Stimulated activated CD4-positive, alpha-beta T cell treated with anti-CD3 and anti-CD28 coated beads, Interleukin-12 subunit alpha, Interleukin-12 subunit beta, amount 100 ng/mL, for 4 hours (primary cell): ENCODE measurements at regions not wholly inside any gene's neighbourhood (a gene's known extent, or its start where the extent isn't known, plus 50 kb on each side); places are given as distances from the start of the nearest gene placed in this dataset.
"Not testable (repeated sequence)": the region's sequence is repeated elsewhere in the genome, so short reads cannot be mapped to it uniquely, and the experiment has no call there.

Source experiments
- DNase-seq: peaks from one replicate; pipeline ENCODE4 v3.0.0-alpha.2; 2020

DNA sequence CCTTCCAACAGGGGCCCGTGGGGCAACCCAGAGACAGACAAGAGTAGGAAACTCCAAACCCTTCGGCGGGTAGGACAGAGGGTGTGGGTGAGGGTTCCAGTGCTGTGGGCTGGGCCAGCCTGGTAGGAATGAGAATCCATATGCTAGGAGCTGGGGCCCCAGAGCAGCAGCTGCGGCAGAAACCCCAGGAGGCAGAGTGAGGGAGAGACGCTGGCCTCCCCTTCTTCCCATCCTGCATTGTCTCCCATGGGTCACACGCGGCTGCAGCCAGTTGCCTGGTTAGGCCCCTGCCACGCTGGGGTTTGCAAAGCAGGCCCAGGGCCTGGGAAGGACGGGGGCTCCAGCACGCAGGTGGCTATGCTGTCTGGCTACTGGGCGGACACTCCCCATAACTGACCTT, 113.1 kb upstream of the CCZ1B start:
- DNase-seq: not testable (repeated sequence)

DNA sequence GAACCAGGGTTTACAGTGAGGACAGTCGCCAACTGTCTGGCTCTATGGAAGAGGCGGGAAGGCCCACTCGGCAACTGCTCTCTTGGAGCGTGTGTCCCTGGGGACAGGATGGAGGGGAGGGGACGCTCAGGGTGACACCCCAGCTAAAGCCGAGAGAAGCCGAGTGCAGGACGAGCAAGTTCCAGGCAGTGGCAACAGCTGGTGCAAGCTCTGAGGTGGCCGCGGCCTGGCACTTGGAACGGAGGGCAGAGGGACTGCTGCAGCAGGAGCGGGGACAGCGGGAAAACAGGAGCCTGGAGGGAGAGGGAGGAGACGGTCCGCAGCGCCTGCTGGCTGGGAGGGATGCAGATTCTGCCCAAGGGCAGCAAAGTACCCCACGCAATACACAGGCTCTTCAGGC, 113.8 kb upstream of the CCZ1B start:
- DNase-seq: not testable (repeated sequence)

DNA sequence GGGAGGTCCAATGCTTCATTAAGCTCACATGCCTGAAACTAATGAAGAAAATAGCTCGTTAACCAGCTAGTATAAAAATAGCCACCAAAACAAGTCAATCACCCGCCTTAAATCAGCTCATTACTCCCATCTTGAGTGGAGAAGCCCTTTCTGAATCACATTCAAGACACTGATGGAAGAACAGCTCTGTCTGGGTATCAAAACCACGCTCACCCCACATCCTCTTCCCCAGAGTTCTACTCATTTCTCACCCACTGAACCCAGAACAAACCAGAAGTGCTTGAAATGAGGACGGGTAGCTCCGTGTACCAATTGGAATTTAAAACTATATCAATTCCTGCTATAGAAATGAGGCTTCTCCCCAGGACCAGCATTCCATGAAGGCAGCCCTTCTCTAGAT, 120.8 kb upstream of the CCZ1B start:
- DNase-seq: not testable (repeated sequence)

DNA sequence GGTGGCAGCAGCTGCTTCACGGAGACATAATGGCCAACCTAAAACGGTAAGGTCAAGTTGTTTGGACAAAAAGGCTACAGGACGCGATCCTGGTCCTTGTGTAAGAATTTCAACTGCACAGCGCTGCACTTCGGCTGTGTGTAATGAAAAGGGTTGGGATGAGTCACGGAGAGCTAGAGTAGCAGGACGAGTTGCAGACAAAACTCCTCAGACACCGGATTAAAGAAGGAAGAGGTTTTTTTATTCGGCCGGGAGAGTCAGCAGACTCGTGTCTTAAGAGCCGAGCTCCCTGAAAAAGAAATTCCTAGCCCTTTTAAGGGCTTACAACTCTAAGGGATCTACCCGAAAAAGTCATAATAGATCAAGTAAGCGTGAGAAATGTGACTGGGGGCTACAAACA, 124.2 kb upstream of the CCZ1B start:
- DNase-seq: not testable (repeated sequence)

DNA sequence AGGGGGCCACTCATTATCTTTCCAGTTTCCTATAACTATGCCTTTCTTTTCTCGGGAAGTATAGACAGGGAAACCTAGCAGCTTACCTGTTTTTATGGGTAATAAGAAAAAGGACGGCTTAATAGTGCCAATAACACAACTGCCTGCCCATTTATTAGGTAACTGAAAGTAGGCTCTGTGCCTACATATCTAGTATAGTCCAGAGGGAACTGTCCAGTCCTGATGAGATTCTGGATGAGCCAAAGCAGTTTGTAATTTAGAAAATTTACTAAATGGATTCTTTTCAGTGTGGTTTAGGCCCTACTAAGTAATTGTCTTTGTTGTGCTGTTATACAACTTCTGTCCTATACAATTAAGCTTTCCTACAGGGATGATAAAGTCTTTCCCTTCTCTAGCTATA, 125.5 kb upstream of the CCZ1B start:
- not testable (repeated sequence) for DNase-seq

DNA sequence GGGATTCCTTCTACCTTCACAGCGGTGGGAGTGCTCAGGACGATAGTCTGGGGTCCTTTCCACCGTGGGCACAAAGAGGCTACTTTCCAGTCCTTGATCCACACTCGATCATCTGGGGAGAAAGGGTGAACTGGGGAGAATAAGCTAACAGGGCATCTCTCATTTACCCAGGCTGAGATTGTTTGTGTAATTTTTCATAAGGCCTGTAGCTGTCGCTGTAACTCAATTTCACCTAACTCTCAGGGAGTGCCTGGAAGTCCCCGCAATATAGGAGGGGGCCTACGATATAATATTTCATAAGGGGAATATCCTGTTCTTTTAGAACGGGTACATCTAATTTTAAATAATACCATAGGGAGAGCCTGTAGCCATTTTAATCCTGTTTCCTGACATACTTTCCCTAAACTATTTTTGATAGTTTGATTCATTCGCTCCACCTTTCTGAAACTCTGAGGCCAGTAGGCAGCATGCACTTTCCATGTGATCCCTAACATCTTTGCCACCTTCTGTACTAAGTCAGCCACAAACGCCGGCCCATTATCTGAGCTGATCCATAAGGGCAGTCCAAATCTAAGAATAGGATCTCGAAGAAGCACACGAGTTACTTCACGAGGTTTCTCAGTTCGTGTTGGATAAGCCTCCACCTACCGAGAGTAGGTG, 127.2 kb upstream of the CCZ1B start:
- not testable (repeated sequence) for DNase-seq

DNA sequence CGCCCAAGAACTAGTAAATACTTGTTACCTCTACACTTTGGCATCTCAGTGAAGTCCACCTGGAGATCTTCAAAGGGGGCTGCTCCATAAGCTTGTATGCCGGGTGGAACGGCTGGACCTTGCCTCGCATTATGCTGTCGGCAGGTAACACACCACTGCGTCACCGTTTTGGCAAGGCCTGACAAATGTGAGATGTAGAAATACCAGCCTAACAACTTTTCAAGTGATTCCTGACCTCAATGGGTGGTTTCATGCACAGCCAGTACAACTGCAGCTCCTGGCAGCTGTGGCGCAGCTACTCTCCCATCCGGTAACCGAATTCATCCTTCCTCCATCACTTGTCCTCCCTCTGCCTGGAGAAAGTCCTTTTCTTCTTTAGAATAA, 127.7 kb upstream of the CCZ1B start:
- DNase-seq: not testable (repeated sequence)

DNA sequence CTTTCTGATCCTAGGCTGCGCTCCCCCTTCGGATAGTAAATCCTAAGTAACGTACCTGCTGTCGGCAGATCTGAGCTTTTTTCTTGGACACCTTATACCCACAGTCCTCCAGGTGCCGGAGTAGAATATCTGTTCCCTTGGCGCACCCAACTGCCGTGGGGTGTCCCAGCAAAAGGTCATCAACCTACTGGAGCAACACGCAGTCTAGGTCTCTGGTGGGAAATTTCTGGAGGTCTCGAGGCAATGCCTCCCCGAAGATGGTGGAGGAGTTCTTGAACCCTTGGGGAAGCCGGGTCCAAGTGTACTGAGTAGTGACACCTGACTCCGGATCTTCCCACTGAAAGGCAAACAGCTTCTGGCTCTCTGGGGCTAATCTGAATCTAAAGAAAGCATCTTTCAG, 129.3 kb upstream of the CCZ1B start:
- not testable (repeated sequence) for DNase-seq

DNA sequence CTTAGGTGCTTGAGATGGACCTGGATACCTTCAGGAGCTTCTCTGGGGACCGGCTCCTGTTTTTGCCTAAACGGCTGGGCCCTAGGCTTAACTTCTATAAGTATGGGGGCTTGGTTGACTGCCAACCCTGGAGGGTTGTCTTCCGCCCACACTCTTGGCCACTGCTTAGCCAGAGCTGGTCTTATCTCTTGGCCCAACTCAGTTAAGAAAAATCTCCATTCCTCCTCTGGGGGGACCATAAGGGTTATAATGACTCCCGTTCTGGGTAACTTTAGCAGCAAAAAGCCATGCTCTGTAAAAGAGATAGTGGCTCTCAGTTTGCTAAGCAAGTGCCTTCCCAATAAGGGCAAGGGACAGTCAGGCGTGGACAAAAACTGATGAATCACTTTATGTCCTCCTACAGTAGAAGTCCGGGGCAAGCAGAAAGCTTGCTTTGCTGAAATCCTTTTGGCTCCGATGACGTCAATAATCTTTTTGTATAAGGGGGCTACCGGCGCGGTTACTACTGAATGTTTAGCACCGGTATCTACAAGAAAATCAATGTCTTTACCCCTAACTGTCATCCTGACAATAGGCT, 130.0 kb upstream of the CCZ1B start:
- DNase-seq: not testable (repeated sequence)

DNA sequence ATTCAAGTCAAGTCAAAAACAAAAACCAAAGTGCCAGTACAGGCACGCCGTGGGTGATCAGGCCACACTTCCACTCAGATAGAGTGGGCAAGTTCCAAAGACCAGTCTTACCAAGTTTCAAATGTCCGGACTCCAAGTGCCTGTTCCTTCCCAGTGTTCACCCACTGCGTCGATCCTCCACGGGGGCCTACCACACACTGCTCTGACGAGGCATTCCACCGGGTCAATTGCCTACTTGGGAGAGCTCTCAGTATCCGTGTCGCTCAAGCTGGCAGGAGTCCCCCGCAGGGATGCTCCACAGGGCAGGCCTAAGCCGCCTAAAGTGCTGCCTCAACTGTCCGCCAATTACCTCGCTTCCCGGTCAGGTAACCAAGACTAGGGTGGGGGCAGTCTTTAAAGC, 132.3 kb upstream of the CCZ1B start:
- not testable (repeated sequence) for DNase-seq

DNA sequence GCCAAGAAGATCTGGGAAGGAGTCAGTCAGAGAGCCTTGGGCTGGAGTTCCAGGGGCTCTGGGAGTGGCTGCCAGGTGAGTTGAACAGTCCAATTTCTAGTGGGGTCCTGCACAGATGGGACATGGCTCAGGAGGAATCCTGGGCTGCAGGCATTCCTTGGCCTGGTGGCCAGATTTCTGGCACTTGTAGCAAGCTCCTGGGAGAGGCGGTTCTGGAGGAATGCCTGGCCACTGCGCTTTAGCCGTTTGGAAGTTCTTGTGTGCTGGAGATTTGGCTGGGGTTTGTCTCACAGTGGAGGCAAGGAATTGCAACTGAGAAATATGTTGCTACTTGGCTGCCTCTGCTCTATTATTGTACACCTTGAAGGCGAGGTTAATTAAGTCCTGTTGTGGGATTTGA, 133.9 kb upstream of the CCZ1B start:
- not testable (repeated sequence) for DNase-seq

DNA sequence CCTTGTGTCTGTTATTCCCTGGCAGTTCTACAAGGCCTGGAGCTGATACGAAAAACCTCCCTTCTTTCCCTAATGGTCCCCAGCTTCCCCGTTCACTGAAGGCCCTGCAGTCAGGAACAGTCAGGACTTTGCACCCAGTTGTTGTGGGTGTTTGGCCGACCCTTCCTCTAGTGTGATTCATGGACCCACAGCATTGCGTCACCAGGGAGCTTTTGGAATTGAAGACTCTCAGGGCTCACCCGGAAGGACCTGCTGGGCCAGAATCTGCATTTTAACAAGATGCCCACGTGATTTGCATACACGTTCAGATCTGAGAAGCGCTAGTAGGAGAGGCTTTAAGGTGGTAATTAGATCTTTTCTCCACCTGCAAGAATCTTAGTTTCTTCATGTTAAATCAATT, 136.8 kb upstream of the CCZ1B start:
- DNase-seq: not testable (repeated sequence)

DNA sequence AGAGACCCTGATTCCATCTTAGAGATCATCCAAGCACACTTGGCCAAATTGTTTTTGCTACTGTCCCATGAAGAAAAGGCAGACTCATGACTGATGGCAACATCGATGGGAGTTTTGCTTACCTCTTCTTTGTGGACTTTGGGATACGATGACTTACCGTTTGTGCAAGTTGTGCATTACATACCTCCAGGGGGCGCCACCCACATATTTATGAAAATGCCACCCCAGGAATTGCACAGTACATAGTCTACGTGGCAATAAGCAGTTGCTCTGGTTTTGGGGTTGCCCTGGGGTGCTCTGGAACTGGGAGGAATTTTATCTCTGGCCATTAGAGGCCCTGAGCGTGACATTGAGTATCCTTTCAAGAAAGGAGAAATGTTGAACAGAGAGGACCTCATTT, 139.0 kb upstream of the CCZ1B start:
- peak; percentile 45 for DNase-seq

DNA sequence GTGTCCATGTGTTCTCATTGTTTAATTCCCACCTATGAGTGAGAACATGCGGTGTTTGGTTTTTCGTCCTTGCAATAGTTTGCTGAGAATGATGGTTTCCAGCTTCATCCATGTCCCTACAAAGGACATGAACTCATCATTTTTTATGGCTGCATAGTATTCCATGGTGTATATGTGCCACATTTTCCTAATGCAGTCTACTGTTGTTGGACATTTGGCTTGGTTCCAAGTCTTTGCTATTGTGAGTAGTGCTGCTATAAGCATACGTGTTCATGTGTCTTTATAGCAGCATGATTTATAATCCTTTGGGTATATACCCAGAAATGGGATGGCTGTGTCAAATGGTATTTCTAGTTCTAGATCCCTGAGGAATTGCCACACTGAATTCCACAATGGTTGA, 144.1 kb upstream of the CCZ1B start:
- DNase-seq: not testable (repeated sequence)

DNA sequence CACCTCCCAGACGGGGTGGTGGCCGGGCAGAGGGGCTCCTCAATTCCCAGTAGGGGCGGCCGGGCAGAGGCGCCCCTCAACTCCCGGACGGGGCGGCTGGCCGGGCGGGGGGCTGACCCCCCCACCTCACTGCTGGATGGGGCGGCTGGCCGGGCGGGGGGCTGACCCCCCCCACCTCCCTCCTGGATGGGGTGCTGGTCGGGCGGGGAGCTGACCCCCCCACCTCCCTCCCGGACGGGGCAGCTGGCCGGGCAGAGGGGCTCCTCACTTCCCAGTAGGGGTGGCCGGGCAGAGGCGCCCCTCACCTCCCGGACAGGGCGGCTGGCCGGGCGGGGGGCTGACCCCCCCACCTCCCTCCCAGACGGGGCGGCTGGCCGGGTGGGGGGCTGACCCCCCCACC, 148.8 kb upstream of the CCZ1B start:
- DNase-seq: not testable (repeated sequence)

DNA sequence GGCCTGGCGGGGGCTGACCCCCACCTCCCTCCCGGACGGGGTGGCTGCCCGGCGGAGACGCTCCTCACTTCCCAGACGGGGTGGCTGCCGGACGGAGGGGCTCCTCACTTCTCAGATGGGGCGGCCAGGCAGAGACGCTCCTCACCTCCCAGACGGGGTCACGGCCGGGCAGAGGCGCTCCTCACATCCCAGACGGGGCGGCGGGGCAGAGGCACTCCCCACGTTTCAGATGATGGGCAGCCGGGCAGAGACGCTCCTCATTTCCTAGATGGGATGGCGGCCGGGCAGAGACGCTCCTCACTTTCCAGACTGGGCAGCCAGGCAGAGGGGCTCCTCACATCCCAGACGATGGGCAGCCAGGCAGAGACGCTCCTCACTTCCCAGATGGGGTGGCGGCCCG, 149.3 kb upstream of the CCZ1B start:
- not testable (repeated sequence) for DNase-seq

DNA sequence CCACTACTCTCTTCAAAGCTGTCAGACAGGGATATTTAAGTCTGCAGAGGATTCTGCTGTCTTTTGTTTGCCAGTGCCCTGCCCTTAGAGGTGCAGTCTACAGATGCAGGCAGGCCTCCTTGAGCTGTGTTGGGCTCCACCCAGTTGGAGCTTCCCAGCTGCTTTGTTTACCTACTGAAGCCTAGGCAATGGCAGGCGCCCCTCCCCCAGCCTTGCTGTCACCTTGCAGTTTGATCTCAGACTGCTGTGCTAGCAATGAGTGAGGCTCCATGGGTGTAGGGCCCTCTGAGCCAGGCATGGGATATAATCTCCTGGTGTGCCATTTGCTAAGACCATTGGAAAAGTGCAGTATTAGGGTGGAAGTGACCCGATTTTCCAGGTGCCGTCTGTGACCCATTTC, 151.3 kb upstream of the CCZ1B start:
- DNase-seq: not testable (repeated sequence)

DNA sequence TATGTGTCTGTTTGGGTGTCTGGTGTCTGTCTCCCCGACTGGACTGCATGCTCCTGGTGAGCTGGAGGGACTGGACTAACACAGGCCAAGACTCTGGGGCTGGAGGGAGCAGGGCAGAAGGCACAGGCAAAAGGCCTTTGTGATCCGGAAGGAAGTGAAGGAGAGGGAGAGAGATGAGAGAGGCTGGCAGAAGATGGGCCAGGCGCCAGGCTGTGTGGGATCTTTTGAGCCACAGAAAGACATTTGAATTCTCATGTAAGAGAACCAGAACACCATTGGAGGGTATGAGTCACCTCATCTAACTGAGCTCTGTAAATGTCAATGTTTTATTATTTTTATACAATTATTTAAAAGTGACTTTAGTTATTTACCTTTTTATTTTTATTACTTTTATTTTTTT, 152.3 kb upstream of the CCZ1B start:
- not testable (repeated sequence) for DNase-seq

DNA sequence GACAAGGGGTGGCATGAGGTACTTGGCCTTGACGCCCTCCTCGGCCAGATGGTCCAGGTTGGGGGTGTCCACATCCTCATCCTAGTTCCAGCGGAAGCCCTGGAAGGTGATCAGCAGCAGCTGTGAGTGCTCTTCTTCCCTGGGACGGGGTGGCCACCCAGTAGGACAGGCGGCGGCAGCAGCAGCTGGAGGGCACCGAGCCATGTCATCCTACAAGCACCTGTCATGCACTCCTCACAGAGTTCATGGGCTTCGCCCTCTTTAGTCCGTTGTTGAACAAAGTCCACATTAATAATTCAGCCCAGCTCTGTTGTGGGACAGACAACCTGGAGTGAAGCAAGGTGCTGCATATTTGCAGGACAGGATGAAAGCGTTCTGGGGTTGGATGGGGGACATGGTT, 153.4 kb upstream of the CCZ1B start:
- DNase-seq: not testable (repeated sequence)

DNA sequence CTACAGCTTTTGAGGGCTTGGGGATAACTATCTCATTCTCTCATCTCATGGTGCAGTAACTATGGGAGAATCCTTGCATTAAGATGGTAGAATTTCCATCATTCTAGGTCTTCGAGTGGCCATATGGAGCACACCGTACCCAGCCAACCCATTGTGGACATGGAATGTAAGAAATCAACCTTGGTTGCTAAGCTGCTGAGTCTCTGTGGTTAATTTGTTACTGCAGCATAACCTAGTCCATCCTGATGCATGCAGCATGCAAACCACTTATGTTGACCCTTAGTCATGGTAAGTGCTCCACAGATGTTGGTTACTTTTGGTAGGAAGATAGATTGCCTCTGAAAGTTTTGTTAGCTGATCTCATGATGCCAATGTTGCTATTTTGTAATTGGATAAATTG, 156.3 kb upstream of the CCZ1B start:
- not testable (repeated sequence) for DNase-seq

DNA sequence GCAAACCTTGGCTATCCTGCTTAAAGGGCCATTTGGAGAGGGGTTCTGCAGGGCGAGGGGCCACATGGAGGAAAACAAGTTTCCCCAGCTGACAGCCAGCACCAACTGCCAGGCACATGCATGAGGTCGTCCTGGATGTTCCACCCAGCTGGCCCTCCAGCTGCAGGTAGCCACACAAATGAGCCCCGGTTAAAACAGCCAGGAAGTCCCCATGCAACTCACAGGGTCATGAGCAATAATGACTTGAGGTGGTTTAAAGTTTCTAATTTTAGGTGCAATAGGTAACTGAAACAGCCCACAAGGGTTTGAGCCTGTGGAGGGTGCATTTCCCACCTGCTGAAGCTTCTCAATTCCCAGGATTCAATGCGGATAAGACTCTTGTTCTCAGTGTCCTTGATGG, 160.8 kb upstream of the CCZ1B start:
- DNase-seq: not testable (repeated sequence)

DNA sequence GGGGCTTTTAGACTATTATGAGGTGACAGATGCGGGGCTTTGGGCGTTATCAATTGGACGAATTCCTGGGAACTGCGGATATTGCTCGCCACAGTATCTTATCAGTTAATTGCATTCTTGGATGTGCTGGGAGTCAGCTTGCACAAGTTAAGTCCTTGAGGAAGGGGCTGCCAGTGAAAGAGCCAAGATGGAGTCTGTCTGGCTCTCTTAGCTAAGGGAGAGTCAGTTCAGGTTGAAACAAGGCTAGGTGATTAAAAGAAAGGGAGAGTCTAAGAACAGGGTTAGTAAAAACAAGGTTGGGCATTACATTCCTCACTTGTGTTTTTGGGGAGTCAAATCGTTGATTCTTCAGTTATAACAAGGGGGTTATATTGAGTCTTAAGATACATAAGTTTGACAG, 162.5 kb upstream of the CCZ1B start:
- DNase-seq: not testable (repeated sequence)

DNA sequence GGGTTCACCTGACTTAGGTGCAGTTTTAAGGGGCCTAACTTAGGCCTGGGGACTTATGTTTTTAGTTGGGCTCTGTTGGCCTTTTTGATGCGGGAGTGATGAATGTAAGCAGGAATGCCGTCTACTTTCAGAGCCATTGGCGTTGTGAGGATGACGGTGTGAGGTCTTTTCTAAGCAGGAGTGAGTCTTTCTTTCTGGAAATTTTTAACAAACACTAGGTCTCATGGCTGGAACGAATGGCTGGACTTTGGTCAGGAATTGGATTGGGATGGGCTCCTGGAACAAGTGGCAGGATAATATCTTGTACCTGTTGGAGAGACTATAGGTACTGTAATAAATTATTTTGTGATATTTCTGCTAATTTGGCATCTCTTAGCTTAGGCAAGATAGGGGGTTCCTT, 163.9 kb upstream of the CCZ1B start:
- not testable (repeated sequence) for DNase-seq

DNA sequence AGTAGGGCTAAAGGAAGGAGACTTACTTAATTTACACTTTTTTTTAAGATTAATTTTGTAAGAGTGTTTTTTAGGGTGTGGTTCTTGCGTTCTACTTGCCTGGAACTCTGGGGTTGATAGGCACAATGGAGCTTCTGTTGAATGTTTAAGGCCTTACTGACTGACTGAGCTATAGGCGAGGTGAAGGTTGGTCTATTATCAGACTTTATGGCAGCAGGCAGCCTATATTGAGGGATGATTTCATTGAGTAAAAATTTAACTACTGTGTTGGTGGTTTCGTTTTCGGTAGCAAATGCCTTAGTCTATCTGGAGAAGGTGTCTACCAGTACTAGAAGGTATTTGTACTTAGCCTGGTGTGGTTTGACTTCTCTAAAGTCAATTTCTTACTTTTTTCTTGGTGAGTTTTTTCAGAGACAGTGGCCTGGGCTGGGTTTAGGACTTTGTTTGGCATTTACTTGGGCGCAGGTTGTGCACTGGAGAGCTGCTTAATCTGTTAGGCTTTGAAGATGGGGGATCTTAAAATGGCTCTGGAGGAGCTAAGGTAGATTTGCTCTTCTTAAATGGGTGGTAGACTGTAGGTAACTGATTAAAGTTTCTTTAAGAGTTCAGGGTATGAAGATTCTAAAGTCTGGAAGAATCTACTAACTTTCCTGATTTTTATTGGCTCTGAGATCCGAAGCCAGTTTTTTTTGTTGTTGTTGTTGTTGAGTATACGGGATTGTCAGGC, 164.5 kb upstream of the CCZ1B start:
- DNase-seq: not testable (repeated sequence)
